Esophagus squamous epithelium (tissue), 4 donors: ENCODE measurements at regions not wholly inside any gene's neighbourhood (a gene's known extent, or its start where the extent isn't known, plus 50 kb on each side); places are given as distances from the start of the nearest gene placed in this dataset.

ENCODE experiments used
- POLR2A ChIP-seq, 4 donors: fragments of 450-650 bp; IDR thresholded peaks; one replicate each; pipeline ENCODE4 v1.6.1; 2017; ENCODE audit warnings: antibody characterized with exemption in 4 of 4, mild to moderate bottlenecking in 4 of 4, moderate library complexity in 3 of 4
- TF ChIP-seq, protein P1 (sequence below), 6 experiments: fragments of 450-650 bp in 4 of 6; fragments of 200-600 bp in 2 of 6; sonication (generic) in 2 of 6; IDR thresholded peaks; one replicate each; pipeline ENCODE4 v1.5.1; 2016 to 2019; ENCODE audit warnings: antibody characterized with exemption in 6 of 6, mild to moderate bottlenecking in 4 of 6, moderate library complexity in 4 of 6

DNA sequence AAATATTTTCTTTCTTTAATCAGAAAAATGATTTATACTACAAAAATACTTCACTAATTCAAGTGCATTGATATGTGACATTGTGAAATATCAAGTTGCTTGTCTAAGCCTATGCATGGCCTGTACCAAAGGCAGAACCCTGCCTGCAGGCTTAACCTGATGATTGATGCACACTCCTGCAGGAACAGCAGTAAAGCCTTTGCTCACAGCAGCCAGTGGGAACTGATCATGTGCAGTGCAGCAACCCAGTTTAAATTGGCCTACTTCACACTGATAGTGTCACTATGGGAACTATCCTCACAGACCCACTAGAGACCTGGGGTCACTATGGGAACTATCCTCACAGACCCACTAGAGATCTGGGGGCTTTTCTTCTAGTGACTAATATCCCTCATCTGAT is 603.8 kb downstream of the RAPGEF2 start:
- TF ChIP-seq, protein P1, sequence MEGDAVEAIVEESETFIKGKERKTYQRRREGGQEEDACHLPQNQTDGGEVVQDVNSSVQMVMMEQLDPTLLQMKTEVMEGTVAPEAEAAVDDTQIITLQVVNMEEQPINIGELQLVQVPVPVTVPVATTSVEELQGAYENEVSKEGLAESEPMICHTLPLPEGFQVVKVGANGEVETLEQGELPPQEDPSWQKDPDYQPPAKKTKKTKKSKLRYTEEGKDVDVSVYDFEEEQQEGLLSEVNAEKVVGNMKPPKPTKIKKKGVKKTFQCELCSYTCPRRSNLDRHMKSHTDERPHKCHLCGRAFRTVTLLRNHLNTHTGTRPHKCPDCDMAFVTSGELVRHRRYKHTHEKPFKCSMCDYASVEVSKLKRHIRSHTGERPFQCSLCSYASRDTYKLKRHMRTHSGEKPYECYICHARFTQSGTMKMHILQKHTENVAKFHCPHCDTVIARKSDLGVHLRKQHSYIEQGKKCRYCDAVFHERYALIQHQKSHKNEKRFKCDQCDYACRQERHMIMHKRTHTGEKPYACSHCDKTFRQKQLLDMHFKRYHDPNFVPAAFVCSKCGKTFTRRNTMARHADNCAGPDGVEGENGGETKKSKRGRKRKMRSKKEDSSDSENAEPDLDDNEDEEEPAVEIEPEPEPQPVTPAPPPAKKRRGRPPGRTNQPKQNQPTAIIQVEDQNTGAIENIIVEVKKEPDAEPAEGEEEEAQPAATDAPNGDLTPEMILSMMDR (IDR thresholded peaks at IDR 0.05): no peak
- TF ChIP-seq POLR2A (IDR thresholded peaks at IDR 0.05): no peak
